Natural killer cell (primary cell): ENCODE measurements at regions not wholly inside any gene's neighbourhood (a gene's known extent, or its start where the extent isn't known, plus 50 kb on each side); places are given as distances from the start of the nearest gene placed in this dataset.

Experiments
- ATAC-seq, 3 donors: fragments of 150-1000 bp in 2 of 3; fragments of 200-7000 bp in 1 of 3; cut with Tn5 transposase; 1 replicate in 1 of 3; 2 replicates in 2 of 3; pipeline ENCODE4 v1.10.0; 2021; ENCODE audit warnings: mild to moderate bottlenecking in 2 of 3, moderate library complexity in 2 of 3
- DNase-seq, 2 donors: peaks; one replicate each; pipeline versions ENCODE4 v3.0.0 to v3.0.0-alpha.2; 2013 to 2021; ENCODE audit warnings: mixed read lengths in 1 of 2
- H3K27ac ChIP-seq: one replicate; pipeline ENCODE4 v1.5.1; 2013; ENCODE audit warnings: mild to moderate bottlenecking, low read length
- H3K27me3 ChIP-seq: one replicate; pipeline ENCODE4 v1.6.1; 2013; ENCODE audit warnings: low read length; ENCODE audit not compliant: control insufficient read depth, insufficient read depth
- H3K36me3 ChIP-seq: one replicate; pipeline ENCODE4 v1.6.1; 2013; ENCODE audit warnings: low read length; ENCODE audit not compliant: control insufficient read depth, insufficient read depth
- H3K4me1 ChIP-seq: one replicate; pipeline ENCODE4 v1.6.1; 2013; ENCODE audit warnings: low read length; ENCODE audit not compliant: control insufficient read depth, insufficient read depth
- H3K4me3 ChIP-seq: one replicate; pipeline ENCODE4 v1.5.1; 2013; ENCODE audit warnings: low read length
- H3K9me3 ChIP-seq: one replicate; pipeline ENCODE4 v1.6.1; 2013; ENCODE audit warnings: low read length; ENCODE audit not compliant: control insufficient read depth, insufficient read depth
- H3K27ac Mint-ChIP-seq, 2 donors: one replicate each; pipeline ENCODE4 v1.8.0; 2022; ENCODE audit warnings: mild to moderate bottlenecking in 2 of 2, mixed read lengths in 2 of 2, moderate library complexity in 1 of 2
- H3K27me3 Mint-ChIP-seq, 2 donors: one replicate each; pipeline ENCODE4 v1.8.0; 2022; ENCODE audit warnings: low read depth in 2 of 2, mixed read lengths in 2 of 2
- H3K36me3 Mint-ChIP-seq: one replicate; pipeline ENCODE4 v1.8.0; 2022; ENCODE audit warnings: mixed read lengths
- H3K4me1 Mint-ChIP-seq, 2 donors: one replicate each; pipeline ENCODE4 v1.8.0; 2022; ENCODE audit warnings: mixed read lengths in 2 of 2
- H3K4me3 Mint-ChIP-seq: one replicate; pipeline ENCODE4 v1.8.0; 2022; ENCODE audit warnings: mild to moderate bottlenecking, moderate library complexity, mixed read lengths
- H3K9me3 Mint-ChIP-seq, 2 donors: one replicate each; pipeline ENCODE4 v1.8.0; 2022; ENCODE audit warnings: mixed read lengths in 2 of 2
- CTCF ChIP-seq: fragments of 200-600 bp; IDR thresholded peaks from one replicate; pipeline ENCODE4 v1.8.0; 2022; ENCODE audit warnings: antibody characterized with exemption
- WGBS: methylation state at CpG from one replicate; pipeline ENCODE4 v1.1.7; 2013; ENCODE audit warnings: missing lambda C conversion rate; ENCODE audit not compliant: insufficient coverage; 5-methylcytosine and 5-hydroxymethylcytosine counted together
- intact Hi-C: fragments of 100-400 bp; cut with micrococcal nuclease; formaldehyde crosslinking; loops from one replicate; pipeline ENCODE4 v1.14.2; 2022

DNA sequence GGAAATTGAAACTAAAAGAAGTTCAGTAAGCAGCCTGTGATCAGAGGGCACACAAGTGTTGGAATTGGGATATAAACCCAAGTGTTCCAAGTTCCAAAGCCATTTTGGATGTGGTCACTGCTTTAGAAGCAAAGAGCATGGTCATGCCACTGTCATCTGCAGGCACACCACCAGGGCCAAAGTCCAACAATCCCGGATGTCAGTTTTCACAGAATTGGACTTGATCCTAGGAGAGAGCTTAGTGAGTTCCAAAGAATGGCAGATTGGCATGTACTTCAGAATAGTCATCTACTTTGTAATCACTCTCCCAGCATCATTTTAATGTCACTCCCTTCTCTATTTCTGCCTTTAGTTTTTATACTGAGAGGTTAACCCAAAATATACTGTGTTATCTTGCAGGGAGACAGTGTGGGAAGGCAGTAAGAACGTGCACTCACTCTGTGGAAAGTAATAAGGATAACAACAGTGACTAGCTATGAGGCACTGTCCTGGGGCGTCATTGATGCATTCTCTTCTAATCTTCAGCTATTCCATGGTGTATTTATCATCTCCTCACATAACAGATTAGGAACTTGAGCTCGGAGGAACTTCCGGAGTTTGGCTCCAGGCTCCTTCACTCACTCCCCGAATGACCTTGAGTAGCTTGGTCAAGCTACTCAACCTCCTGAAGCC lies 388.0 kb downstream of the ACTL7B start:
- no peak for TF ChIP-seq CTCF
- WGBS = 93% methylated on average over 6 of the region's 6 CpGs
- no peaks in the 10 kb centered on the region for H3K4me1 Mint-ChIP-seq

DNA sequence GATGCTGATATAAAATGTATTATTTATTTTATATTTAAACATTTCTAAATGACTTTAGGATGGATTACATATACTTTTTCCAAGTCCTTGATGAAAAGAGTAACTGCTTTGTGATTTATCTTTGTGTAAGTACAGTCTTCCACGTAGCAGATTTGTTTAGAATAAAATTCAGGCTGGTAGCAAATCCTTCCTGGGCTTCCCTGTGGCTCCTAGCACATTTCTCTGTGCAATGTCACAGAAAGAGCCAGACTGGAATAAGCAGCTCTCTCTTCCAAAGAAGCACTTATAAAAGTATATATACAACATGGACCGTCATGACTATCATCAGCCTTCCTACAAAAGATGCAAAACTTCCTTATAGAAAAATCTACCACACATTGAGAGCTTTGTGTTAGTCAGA lies 388.6 kb downstream of the ACTL7B start:
- Histone ChIP-seq H3K36me3 (no peaks in the 10 kb centered on the region), H3K27me3 (no peaks in the 10 kb centered on the region), H3K9me3 (no peaks in the 10 kb centered on the region), H3K27ac (no peak overlapping the region), H3K4me3 (no peak overlapping the region), H3K4me1 (no peaks in the 10 kb centered on the region)
- Mint-ChIP-seq H3K4me3 (no peak overlapping the region), H3K4me1 (no peaks in the 10 kb centered on the region), H3K27ac (no peak overlapping the region), H3K36me3 (no peaks in the 10 kb centered on the region), H3K9me3 (peaks cover 2 to 8% of the 10 kb centered on the region in 2 donors), H3K27me3 (no peaks in the 10 kb centered on the region)
- intact Hi-C loops = no loop called here
- WGBS = 89% methylated on average over 2 of the region's 2 CpGs
- no peak for TF ChIP-seq CTCF
- DNase-seq (no peak), ATAC-seq (no peak)

More for the DNA sequence above, 388.0 kb downstream of the ACTL7B start:
- Mint-ChIP-seq H3K4me3 (no peak overlapping the region), H3K27me3 (no peaks in the 10 kb centered on the region), H3K9me3 (peaks cover 2 to 10% of the 10 kb centered on the region in 2 donors), H3K27ac (no peak overlapping the region), H3K36me3 (no peaks in the 10 kb centered on the region)
- no peak for DNase-seq
- H3K9me3 ChIP-seq = no peaks in the 10 kb centered on the region
- intact Hi-C loops = no loop called here
- no peak for ATAC-seq
- H3K27ac ChIP-seq = no peak overlapping the region
- H3K36me3 ChIP-seq = no peaks in the 10 kb centered on the region
- H3K27me3 ChIP-seq = no peaks in the 10 kb centered on the region
- H3K4me1 ChIP-seq = no peaks in the 10 kb centered on the region
- no peak overlapping the region for H3K4me3 ChIP-seq

DNA sequence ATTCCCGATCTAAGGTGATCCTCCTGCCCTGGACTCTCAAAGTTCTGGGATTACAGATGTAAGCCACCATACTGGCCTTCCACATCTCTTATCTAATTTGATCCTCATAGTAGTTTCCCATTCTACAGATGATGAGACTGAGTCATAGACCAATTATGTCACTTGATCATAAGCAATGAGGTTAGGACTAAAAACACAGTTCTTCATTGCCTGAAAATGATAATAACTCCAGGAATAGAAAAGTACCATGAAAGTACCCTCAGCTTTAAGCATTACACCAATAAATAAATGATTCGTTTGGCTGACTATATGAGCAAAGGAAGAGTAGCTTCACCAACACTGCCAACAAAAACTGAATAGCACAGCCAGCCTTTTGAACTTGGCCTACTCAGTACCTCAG lies 389.5 kb downstream of the ACTL7B start:
- Histone ChIP-seq H3K27me3 (no peaks in the 10 kb centered on the region), H3K36me3 (no peaks in the 10 kb centered on the region), H3K9me3 (no peaks in the 10 kb centered on the region), H3K4me1 (no peaks in the 10 kb centered on the region), H3K27ac (no peak overlapping the region), H3K4me3 (no peak overlapping the region)
- no peak overlapping the region for H3K4me3 Mint-ChIP-seq
- WGBS = 79% methylated on average over 2 of the region's 2 CpGs
- H3K36me3 Mint-ChIP-seq = no peaks in the 10 kb centered on the region
- intact Hi-C loops = no loop called here
- no peaks in the 10 kb centered on the region for H3K4me1 Mint-ChIP-seq
- no peaks in the 10 kb centered on the region for H3K27me3 Mint-ChIP-seq
- no peak for TF ChIP-seq CTCF
- no peak for ATAC-seq
- DNase-seq = no peak
- H3K27ac Mint-ChIP-seq = no peak overlapping the region
- peaks cover 2 to 9% of the 10 kb centered on the region in 2 donors for H3K9me3 Mint-ChIP-seq
